ENCODE measurements at regions not wholly inside any gene's neighbourhood (a gene's known extent, or its start where the extent isn't known, plus 50 kb on each side); places are given as distances from the start of the nearest gene placed in this dataset.

DNA sequence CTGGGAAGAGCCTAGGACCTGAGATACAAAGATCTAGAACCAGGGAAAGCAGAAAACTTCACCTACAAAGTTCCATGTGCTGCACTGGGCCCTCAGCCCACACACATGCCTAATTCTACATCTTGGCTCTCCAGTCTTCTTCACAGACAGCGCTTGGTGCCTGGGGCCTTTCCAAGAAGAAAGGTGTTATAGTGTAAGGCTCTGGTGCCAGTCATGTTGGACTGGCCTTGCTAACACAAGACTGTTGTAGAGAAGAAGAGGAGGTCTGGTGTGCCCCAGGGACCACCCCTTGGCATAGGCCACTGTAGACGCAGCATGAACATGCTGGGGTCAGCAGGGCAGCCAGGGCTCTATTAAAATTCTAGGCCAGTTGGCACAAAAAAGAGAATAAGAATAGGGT is 226.2 kb upstream of the CTNNB1 start:
- peaks cover 14% of the 10 kb centered on the region for H3K27me3 Mint-ChIP-seq
- no peak overlapping the region for H3K27ac Mint-ChIP-seq
- no peaks in the 10 kb centered on the region for H3K9me3 Mint-ChIP-seq (ENCODE audit: low read depth)
- H3K36me3 Mint-ChIP-seq = peaks cover 3% of the 10 kb centered on the region
- peaks cover 7% of the 10 kb centered on the region for H3K4me1 Mint-ChIP-seq (ENCODE audit: low read depth)
- no peak overlapping the region for H3K4me3 Mint-ChIP-seq

DNA sequence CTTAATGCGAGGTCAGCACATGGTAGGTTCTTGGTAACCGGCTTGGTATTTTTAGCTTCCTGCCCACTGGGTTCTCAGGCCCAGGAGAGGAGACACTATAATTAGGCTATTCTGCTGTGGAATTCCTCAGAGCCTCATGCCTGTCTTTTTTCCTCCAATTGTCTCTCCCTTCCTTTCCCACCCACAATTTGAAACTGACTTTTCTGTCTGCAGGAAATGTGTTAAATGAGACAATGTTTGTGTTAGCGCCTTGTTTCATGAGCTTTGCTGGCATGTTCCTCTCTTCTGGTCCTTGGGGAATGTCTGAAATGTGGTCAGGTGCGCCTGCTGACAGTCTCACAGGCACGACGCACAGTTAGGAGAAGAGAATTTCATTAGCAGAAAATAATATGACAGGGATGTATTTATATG is 223.6 kb upstream of the CTNNB1 start:
- Mint-ChIP-seq H3K4me1 (ENCODE audit: low read depth) (peaks cover 16% of the 10 kb centered on the region), H3K9me3 (ENCODE audit: low read depth) (no peaks in the 10 kb centered on the region), H3K36me3 (no peaks in the 10 kb centered on the region), H3K4me3 (no peak overlapping the region), H3K27ac (no peak overlapping the region), H3K27me3 (peaks cover 15% of the 10 kb centered on the region)

DNA sequence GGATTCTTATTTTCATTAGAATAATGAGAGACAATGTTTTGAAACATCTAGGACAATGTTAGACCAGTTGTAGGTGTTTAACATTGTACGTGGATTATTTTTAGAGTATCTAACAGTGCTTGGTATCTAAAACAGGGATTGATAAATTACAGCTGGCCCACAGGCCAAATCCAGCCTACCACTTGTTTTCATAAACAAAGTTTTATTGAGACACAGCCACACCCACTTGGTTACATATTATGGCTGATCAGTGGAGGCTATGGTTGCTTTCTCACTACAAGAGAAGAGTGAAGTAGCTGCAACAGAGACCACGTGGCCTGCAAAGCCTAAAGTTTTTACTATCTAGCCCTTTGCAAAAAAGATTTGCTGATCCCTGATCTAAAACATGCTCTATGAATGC is 223.1 kb upstream of the CTNNB1 start:
- Mint-ChIP-seq H3K27ac (no peak overlapping the region), H3K27me3 (peaks cover 12% of the 10 kb centered on the region), H3K36me3 (no peaks in the 10 kb centered on the region), H3K9me3 (ENCODE audit: low read depth) (no peaks in the 10 kb centered on the region), H3K4me1 (ENCODE audit: low read depth) (peaks cover 19% of the 10 kb centered on the region), H3K4me3 (no peak overlapping the region)

DNA sequence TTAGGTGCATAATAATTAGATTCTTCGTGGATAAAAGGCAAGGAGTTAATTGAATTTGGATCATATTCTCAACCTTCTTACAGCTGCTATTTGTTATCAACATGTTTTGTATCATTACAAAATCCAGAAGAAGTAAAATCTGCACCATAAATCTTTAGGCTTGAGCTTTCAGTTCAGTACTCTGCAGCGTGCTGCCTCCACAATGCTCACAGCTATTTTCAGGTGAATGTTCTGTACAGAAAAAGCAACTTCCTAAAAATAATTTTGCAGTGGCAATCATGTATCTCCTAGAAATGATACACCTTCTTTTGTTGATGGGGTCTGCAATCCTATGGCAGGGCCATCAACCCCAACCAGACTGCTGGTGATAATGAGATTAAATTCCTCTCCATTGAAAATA is 220.9 kb upstream of the CTNNB1 start:
- Mint-ChIP-seq H3K27me3 (peaks cover 13% of the 10 kb centered on the region), H3K9me3 (ENCODE audit: low read depth) (no peaks in the 10 kb centered on the region), H3K4me1 (ENCODE audit: low read depth) (peaks cover 14% of the 10 kb centered on the region), H3K36me3 (no peaks in the 10 kb centered on the region), H3K4me3 (no peak overlapping the region), H3K27ac (no peak overlapping the region)

GRCh38 chr3:40979962-40980361 is 219.3 kb upstream of the CTNNB1 start:
- H3K4me1 Mint-ChIP-seq (ENCODE audit: low read depth) = peaks cover 14% of the 10 kb centered on the region
- no peaks in the 10 kb centered on the region for H3K36me3 Mint-ChIP-seq
- no peak overlapping the region for H3K4me3 Mint-ChIP-seq
- H3K27ac Mint-ChIP-seq = no peak overlapping the region
- peaks cover 13% of the 10 kb centered on the region for H3K27me3 Mint-ChIP-seq
- no peaks in the 10 kb centered on the region for H3K9me3 Mint-ChIP-seq (ENCODE audit: low read depth)

GRCh38 chr3:40980467-40980866 is 218.8 kb upstream of the CTNNB1 start:
- H3K9me3 Mint-ChIP-seq (ENCODE audit: low read depth) = no peaks in the 10 kb centered on the region
- no peak overlapping the region for H3K4me3 Mint-ChIP-seq
- H3K36me3 Mint-ChIP-seq = no peaks in the 10 kb centered on the region
- H3K27me3 Mint-ChIP-seq = peaks cover 15% of the 10 kb centered on the region
- H3K4me1 Mint-ChIP-seq (ENCODE audit: low read depth) = peaks cover 14% of the 10 kb centered on the region
- no peak overlapping the region for H3K27ac Mint-ChIP-seq

DNA sequence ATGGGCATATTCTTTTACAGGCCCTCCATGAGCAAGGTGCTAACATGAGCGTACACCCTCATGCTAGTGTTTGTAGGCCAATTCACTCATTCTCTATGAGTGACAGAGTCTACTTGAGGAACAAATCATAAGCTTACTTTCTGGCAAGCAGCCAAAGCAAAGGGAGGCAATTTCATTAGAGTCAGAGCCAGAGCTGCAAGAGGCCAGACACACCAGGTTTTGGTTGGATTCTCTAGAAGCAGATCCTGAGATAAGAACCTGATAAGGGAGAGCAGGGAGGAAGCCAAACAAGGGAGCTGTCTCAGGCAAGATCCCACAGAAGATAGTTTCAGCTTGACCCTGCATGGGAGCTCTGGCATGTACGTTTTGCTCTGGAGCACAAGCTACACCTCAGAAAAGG is 214.1 kb upstream of the CTNNB1 start:
- H3K4me1 Mint-ChIP-seq (ENCODE audit: low read depth) = peaks cover 10% of the 10 kb centered on the region
- no peaks in the 10 kb centered on the region for H3K9me3 Mint-ChIP-seq (ENCODE audit: low read depth)
- no peak overlapping the region for H3K27ac Mint-ChIP-seq
- H3K27me3 Mint-ChIP-seq = peaks cover 7% of the 10 kb centered on the region
- no peak overlapping the region for H3K4me3 Mint-ChIP-seq
- no peaks in the 10 kb centered on the region for H3K36me3 Mint-ChIP-seq

- Mint-ChIP-seq H3K9me3 (ENCODE audit: low read depth) (no peaks in the 10 kb centered on the region), H3K27me3 (peaks cover 5% of the 10 kb centered on the region), H3K36me3 (no peaks in the 10 kb centered on the region), H3K4me1 (ENCODE audit: low read depth) (no peaks in the 10 kb centered on the region), H3K4me3 (no peak overlapping the region), H3K27ac (no peak overlapping the region)
Observed at GRCh38 chr3:40988468-40988867, 210.8 kb upstream of the CTNNB1 start.

DNA sequence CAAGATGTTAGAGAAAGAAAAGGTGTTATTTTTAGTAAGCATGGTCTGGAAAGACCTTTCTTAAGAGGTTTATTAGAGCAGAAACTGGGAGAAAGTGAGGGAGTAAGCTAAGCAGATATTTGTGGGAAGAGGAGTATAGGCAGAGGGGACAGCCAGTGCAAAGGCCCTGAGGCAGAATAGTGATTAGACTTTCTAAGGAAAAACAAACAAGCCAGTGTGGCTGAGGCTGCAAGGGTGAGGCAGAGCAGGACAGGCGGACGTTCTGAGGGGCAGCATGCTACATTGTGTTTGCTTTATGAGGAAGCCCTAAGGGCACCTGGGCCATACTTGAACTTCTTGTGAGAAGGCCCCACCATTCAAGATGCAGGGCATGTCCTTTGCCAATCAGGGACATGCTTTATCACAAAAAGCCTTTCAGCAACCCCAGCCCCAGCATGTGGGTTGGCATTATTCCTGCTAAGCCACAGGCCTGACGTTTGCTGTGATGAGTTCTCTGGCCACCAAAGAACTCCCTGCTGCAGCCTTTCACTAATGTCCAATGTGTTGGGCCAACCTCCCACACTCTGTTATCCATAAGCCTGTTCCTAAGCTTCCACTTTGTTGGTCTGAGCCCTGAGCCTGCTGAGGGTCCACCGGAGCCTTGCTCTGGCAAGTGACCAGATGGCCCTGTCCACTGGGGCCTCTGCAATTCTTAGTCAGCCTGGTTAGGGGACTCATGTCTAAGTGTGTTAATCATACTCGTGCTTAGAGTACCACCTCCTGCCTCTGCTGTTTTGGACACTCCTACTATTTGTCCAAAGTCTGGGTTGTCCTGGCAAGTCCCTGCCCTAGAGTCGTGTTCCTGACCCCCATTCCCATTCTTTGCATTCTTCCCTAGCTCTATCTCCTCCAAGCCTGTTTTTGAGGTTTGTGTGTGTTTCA is 209.9 kb upstream of the CTNNB1 start:
- no peaks in the 10 kb centered on the region for H3K4me1 Mint-ChIP-seq (ENCODE audit: low read depth)
- H3K36me3 Mint-ChIP-seq = no peaks in the 10 kb centered on the region
- no peak overlapping the region for H3K27ac Mint-ChIP-seq
- no peaks in the 10 kb centered on the region for H3K9me3 Mint-ChIP-seq (ENCODE audit: low read depth)
- no peak overlapping the region for H3K4me3 Mint-ChIP-seq
- peaks cover 4% of the 10 kb centered on the region for H3K27me3 Mint-ChIP-seq

DNA sequence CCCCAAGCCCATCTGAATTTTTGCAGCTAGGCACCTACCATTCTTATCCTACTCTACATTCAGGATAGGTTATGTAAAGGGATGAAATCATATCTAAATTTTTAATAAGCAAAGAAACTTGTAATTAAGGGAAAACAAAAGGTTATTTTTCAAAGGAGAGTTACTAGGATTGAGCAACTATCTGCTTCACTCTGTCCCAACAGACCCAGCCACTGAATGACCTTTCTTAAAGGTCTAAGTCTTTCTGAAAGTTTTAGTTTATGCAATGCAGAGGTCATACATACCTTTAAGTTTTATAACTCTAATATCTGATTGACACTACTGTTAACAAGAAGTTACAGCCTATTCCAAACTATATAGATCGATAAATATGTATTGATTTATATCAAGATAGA is 209.2 kb upstream of the CTNNB1 start:
- H3K27ac Mint-ChIP-seq = no peak overlapping the region
- H3K36me3 Mint-ChIP-seq = no peaks in the 10 kb centered on the region
- H3K4me1 Mint-ChIP-seq (ENCODE audit: low read depth) = no peaks in the 10 kb centered on the region
- no peaks in the 10 kb centered on the region for H3K9me3 Mint-ChIP-seq (ENCODE audit: low read depth)
- H3K4me3 Mint-ChIP-seq = no peak overlapping the region
- peaks cover 3% of the 10 kb centered on the region for H3K27me3 Mint-ChIP-seq

DNA sequence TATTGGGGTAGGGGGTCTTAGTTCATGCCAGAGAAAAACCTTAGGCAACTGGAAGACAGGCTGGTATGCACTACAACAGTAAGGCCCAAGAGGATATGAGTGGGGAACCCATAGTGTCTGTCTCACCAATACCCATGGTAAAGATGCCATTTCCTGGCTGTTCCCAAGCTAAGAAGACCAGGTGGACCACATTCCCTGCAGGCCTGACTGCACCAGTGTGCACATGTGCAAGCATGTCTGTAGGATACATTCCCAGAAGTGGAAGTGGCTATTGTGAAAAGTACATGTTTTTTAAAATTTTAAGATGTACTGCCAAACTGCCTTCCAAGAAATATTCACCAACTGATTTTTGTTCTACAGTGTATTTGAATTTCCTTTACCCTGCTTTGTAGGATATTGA is 207.3 kb upstream of the CTNNB1 start:
- Mint-ChIP-seq H3K27me3 (peaks cover 2% of the 10 kb centered on the region), H3K36me3 (no peaks in the 10 kb centered on the region), H3K27ac (no peak overlapping the region), H3K4me3 (no peak overlapping the region), H3K9me3 (ENCODE audit: low read depth) (no peaks in the 10 kb centered on the region), H3K4me1 (ENCODE audit: low read depth) (no peaks in the 10 kb centered on the region)

- H3K4me1 Mint-ChIP-seq (ENCODE audit: low read depth) = no peaks in the 10 kb centered on the region
Observed at GRCh38 chr3:40994611-40995010, 204.7 kb upstream of the CTNNB1 start.

DNA sequence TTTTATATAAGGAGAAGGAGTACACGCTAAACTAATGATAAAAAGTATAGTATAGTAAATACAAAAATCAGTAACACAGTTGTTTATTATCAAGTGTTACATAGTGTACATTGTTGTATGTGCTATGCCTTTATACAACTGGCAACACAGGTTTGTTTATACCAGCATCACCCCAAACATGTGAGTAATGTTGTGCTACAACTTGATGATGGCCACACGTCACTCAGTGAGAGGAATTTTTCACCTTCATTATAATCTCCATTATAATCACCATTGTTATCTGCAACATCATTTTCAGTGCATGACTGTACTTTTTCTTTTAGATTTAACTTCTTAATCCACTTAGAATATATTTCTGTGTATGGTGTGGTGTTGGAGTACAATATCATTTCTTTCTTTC is 204.0 kb upstream of the CTNNB1 start:
- H3K4me1 Mint-ChIP-seq (ENCODE audit: low read depth) = no peaks in the 10 kb centered on the region
- no peak overlapping the region for H3K27ac Mint-ChIP-seq
- H3K27me3 Mint-ChIP-seq = no peaks in the 10 kb centered on the region
- H3K9me3 Mint-ChIP-seq (ENCODE audit: low read depth) = no peaks in the 10 kb centered on the region
- no peak overlapping the region for H3K4me3 Mint-ChIP-seq
- H3K36me3 Mint-ChIP-seq = no peaks in the 10 kb centered on the region

More at GRCh38 chr3:40994611-40995010, 204.7 kb upstream of the CTNNB1 start:
- Mint-ChIP-seq H3K27me3 (peaks cover 2% of the 10 kb centered on the region), H3K36me3 (no peaks in the 10 kb centered on the region), H3K27ac (no peak overlapping the region), H3K9me3 (ENCODE audit: low read depth) (no peaks in the 10 kb centered on the region), H3K4me3 (no peak overlapping the region)

GRCh38 chr3:40996382-40996781 is 202.9 kb upstream of the CTNNB1 start:
- no peak overlapping the region for H3K27ac Mint-ChIP-seq

DNA sequence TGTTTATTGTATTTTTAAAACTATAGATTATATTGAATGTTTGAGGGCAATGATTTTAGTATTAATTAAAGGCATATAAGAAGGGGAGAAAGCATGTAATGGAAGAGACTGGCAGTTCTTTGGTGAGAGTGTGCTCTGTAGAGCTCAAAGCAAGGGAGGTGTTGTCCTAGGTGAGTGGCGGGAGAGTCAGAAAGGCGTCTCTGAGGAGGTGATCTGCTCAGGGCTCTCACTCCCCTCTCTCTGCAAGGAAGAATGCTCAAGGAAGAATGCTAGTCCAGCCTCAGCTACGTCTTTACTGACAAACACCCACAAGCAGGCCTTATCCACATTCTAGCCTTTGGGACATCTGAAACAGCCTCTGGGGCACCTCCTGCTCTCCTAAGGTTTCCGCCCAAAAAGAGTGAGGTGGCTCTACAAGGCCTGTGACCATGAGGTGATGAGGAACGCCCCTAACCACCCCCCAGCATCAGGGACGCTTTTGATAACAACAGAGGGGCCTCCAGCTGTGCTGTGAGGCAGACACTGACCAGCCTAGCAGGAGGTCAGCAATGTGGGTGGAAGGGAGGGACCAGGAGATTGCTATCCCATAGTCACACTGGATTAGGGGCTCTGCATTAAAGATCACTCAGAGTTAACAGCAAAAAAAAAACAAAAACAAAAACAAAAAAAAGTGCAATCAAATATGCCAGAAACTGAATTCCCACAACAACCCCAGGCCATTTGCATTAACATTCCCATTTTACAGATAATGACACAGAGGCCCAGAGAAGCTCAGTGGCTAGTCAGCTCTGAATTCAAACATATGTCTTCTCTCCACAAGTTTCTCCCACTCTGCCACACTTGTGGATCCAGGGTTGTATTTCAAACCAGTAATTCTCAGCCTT is 202.2 kb upstream of the CTNNB1 start:
- H3K4me3 Mint-ChIP-seq = no peak overlapping the region
- H3K27ac Mint-ChIP-seq = no peak overlapping the region
- H3K27me3 Mint-ChIP-seq = no peaks in the 10 kb centered on the region
- H3K9me3 Mint-ChIP-seq (ENCODE audit: low read depth) = no peaks in the 10 kb centered on the region
- H3K36me3 Mint-ChIP-seq = no peaks in the 10 kb centered on the region
- H3K4me1 Mint-ChIP-seq (ENCODE audit: low read depth) = peaks cover 3% of the 10 kb centered on the region

More at GRCh38 chr3:40996382-40996781, 202.9 kb upstream of the CTNNB1 start:
- no peaks in the 10 kb centered on the region for H3K27me3 Mint-ChIP-seq
- H3K4me1 Mint-ChIP-seq (ENCODE audit: low read depth) = no peaks in the 10 kb centered on the region
- H3K4me3 Mint-ChIP-seq = no peak overlapping the region
- H3K36me3 Mint-ChIP-seq = no peaks in the 10 kb centered on the region
- H3K9me3 Mint-ChIP-seq (ENCODE audit: low read depth) = no peaks in the 10 kb centered on the region

Measured in activated naive CD8-positive, alpha-beta T cell (primary cell).